ENCODE measurements at regions not wholly inside any gene's neighbourhood (a gene's known extent, or its start where the extent isn't known, plus 50 kb on each side); places are given as distances from the start of the nearest gene placed in this dataset.

GRCh38 chr6:27829453-27830211, 82.6 kb downstream of the OR2B2 start:
- no peak for TF ChIP-seq POLR2AphosphoS5 (IDR thresholded peaks at IDR 0.05; ENCODE audit: low read depth, low read length)
- TF ChIP-seq TAF1 (IDR thresholded peaks at IDR 0.05; ENCODE audit: borderline replicate concordance, insufficient read depth, low read length): no peak
- TF ChIP-seq SIN3A (IDR thresholded peaks at IDR 0.05; ENCODE audit: borderline replicate concordance, insufficient read depth, low read length): no peak
